Ureter (tissue), 1 donor: ENCODE measurements at regions not wholly inside any gene's neighbourhood (a gene's known extent, or its start where the extent isn't known, plus 50 kb on each side); places are given as distances from the start of the nearest gene placed in this dataset.

Experiments
- DNase-seq: peaks from one replicate; pipeline ENCODE4 v3.0.0-alpha.2; 2020; ENCODE audit warnings: low spot score
- donor health status: DM: yes; HTN: yes; CAD: no.

GRCh38 chr4:156710365-156711192, 261.0 kb downstream of the PDGFC start:
- no peak for DNase-seq

- no peak for DNase-seq
Observed at GRCh38 chr4:156705311-156705710, 266.3 kb downstream of the PDGFC start.

- DNase-seq = no peak
Observed at GRCh38 chr4:156695163-156695562, 276.4 kb downstream of the PDGFC start.

- no peak for DNase-seq
Observed at GRCh38 chr4:156694413-156694812, 277.2 kb downstream of the PDGFC start.

- DNase-seq = no peak
Observed at GRCh38 chr4:156693557-156693956, 278.0 kb downstream of the PDGFC start.

GRCh38 chr4:156692016-156692415, 279.6 kb downstream of the PDGFC start:
- no peak for DNase-seq

- no peak for DNase-seq
Observed at GRCh38 chr4:156690572-156690971, 281.0 kb downstream of the PDGFC start.

- no peak for DNase-seq
Observed at GRCh38 chr4:156686120-156686519, 285.5 kb downstream of the PDGFC start.

- DNase-seq = no peak
Observed at GRCh38 chr4:156685308-156685707, 286.3 kb downstream of the PDGFC start.

- no peak for DNase-seq
Observed at GRCh38 chr4:156677656-156678055, 293.9 kb downstream of the PDGFC start.

GRCh38 chr4:156677131-156677531, 294.5 kb downstream of the PDGFC start:
- DNase-seq = no peak

- DNase-seq = no peak
Observed at GRCh38 chr4:156676116-156676851, 295.3 kb downstream of the PDGFC start.

GRCh38 chr4:156673483-156673882, 298.1 kb downstream of the PDGFC start:
- no peak for DNase-seq

- DNase-seq = no peak
Observed at GRCh38 chr4:156672492-156673305, 298.9 kb downstream of the PDGFC start.

- DNase-seq = no peak
Observed at GRCh38 chr4:156665780-156666366, 305.7 kb downstream of the PDGFC start.

- no peak for DNase-seq
Observed at GRCh38 chr4:156663663-156664062, 307.9 kb downstream of the PDGFC start.

- no peak for DNase-seq
Observed at GRCh38 chr4:156662921-156663320, 308.7 kb downstream of the PDGFC start.

GRCh38 chr4:156661555-156661954, 310.0 kb downstream of the PDGFC start:
- no peak for DNase-seq

GRCh38 chr4:156660465-156660864, 311.1 kb downstream of the PDGFC start:
- no peak for DNase-seq

- no peak for DNase-seq
Observed at GRCh38 chr4:156659983-156660382, 311.6 kb downstream of the PDGFC start.

- no peak for DNase-seq
Observed at GRCh38 chr4:156659570-156659969, 312.0 kb downstream of the PDGFC start.

- no peak for DNase-seq
Observed at GRCh38 chr4:156656896-156657295, 314.7 kb downstream of the PDGFC start.
